ENCODE measurements at regions not wholly inside any gene's neighbourhood (a gene's known extent, or its start where the extent isn't known, plus 50 kb on each side); places are given as distances from the start of the nearest gene placed in this dataset.

DNA sequence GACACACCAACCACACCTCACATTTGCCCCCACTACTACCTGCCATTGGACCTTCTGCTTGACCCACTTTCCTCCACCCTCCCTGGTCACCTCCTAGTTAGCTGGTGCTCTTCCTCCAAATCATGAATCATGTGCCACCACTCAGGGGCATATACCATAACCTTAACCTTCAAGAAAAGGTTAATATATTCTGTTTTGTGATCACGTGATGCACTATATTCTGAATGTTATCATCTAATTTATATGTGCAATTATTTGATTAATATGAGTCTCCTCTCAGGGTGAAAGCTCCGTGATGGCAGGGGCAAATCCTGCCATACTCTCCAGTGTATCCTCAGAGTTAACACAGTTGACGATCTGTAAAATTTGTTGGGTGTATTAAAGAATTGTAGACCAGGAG is 635.5 kb downstream of the XPNPEP1 start:
- TF ChIP-seq, protein P1, sequence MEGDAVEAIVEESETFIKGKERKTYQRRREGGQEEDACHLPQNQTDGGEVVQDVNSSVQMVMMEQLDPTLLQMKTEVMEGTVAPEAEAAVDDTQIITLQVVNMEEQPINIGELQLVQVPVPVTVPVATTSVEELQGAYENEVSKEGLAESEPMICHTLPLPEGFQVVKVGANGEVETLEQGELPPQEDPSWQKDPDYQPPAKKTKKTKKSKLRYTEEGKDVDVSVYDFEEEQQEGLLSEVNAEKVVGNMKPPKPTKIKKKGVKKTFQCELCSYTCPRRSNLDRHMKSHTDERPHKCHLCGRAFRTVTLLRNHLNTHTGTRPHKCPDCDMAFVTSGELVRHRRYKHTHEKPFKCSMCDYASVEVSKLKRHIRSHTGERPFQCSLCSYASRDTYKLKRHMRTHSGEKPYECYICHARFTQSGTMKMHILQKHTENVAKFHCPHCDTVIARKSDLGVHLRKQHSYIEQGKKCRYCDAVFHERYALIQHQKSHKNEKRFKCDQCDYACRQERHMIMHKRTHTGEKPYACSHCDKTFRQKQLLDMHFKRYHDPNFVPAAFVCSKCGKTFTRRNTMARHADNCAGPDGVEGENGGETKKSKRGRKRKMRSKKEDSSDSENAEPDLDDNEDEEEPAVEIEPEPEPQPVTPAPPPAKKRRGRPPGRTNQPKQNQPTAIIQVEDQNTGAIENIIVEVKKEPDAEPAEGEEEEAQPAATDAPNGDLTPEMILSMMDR (conservative IDR thresholded peaks at IDR 0.05 in 1 of 2, IDR thresholded peaks at IDR 0.05 in 1 of 2; ENCODE audit: extremely low read depth in 1 of 2, insufficient read depth in 1 of 2, low read depth in 1 of 2, low read length in 2 of 2), result no peak
- TF ChIP-seq EZH2 (IDR thresholded peaks at IDR 0.05; ENCODE audit: borderline replicate concordance, low read length), result no peak
